BJ (cell line): ENCODE measurements at regions not wholly inside any gene's neighbourhood (a gene's known extent, or its start where the extent isn't known, plus 50 kb on each side); places are given as distances from the start of the nearest gene placed in this dataset. TPM values are rescaled to one million over a fixed set of nuclear protein-coding genes. Genes with fewer than 3 reads are reported as not detected.

Experiments
- CTCF ChIA-PET: fragments of 350-600 bp; formaldehyde crosslinking; extraction: SDS; loops from one replicate; lab custom pipeline; 2021; ENCODE audit warnings: antibody characterized with exemption, inconsistent platforms; lab: Yijun Ruan, JAX
- POLR2A ChIA-PET: fragments of 300-600 bp; sonication (Branson Sonifier 250); formaldehyde crosslinking; extraction: SDS; loops from one replicate; lab custom pipeline; 2021; ENCODE audit warnings: antibody characterized with exemption; lab: Charles Lee
- DNase-seq: peaks from one replicate; pipeline ENCODE4 v3.0.0-alpha.2; 2011; ENCODE audit warnings: low read depth
- H3K27me3 ChIP-seq: 2 replicates; pipeline ENCODE4 v1.6.0; 2011; ENCODE audit warnings: low read length; ENCODE audit not compliant: control insufficient read depth, insufficient read depth
- H3K36me3 ChIP-seq: 2 replicates; pipeline ENCODE4 v1.5.1; 2011; ENCODE audit warnings: low read length; ENCODE audit not compliant: control insufficient read depth, insufficient read depth
- H3K4me3 ChIP-seq: 2 replicates; pipeline ENCODE4 v1.5.1; 2011; ENCODE audit warnings: low read depth, mild to moderate bottlenecking, control low read depth, low read length
- CTCF ChIP-seq: IDR thresholded peaks from 2 replicates; pipeline ENCODE4 v1.5.1; 2011; ENCODE audit warnings: low read depth, mild to moderate bottlenecking, control low read depth, inconsistent platforms, low read length, moderate library complexity; ENCODE audit not compliant: insufficient read depth
- small RNA-seq: library from RNA; depleted of rRNA; stranded (forward); fragments of <200 nt; gene quantifications from one replicate; pipeline ENCODE3, GENCODE V24; 2012; ENCODE audit warnings: low replicate concordance, low read depth; ENCODE audit not compliant: insufficient read length

- TF ChIP-seq CTCF, result no peak
- Histone ChIP-seq H3K4me3 (no peak overlapping the region), H3K27me3 (no peaks in the 10 kb centered on the region), H3K36me3 (no peaks in the 10 kb centered on the region)
- no peak for DNase-seq
- CTCF ChIA-PET, result no interaction called here
- POLR2A ChIA-PET, result no interaction called here
Observed at GRCh38 chr5:24720743-24721142, 76.0 kb upstream of the CDH10 start.

- Histone ChIP-seq H3K4me3 (no peak overlapping the region), H3K36me3 (no peaks in the 10 kb centered on the region), H3K27me3 (no peaks in the 10 kb centered on the region)
- TF ChIP-seq CTCF, result no peak
- POLR2A ChIA-PET, result no interaction called here
- CTCF ChIA-PET, result no interaction called here
- DNase-seq, result no peak
Observed at GRCh38 chr5:24714746-24715145, 70.0 kb upstream of the CDH10 start.

GRCh38 chr5:24712947-24713346 lies 68.2 kb upstream of the CDH10 start:
- no peak for TF ChIP-seq CTCF

GRCh38 chr5:24712047-24712446 lies 67.3 kb upstream of the CDH10 start:
- POLR2A ChIA-PET, result no interaction called here
- no peak for TF ChIP-seq CTCF
- CTCF ChIA-PET, result no interaction called here

More at GRCh38 chr5:24712947-24713346, 68.2 kb upstream of the CDH10 start:
- CTCF ChIA-PET, result no interaction called here
- Histone ChIP-seq H3K36me3 (no peaks in the 10 kb centered on the region), H3K4me3 (no peak overlapping the region), H3K27me3 (no peaks in the 10 kb centered on the region)
- DNase-seq, result no peak
- POLR2A ChIA-PET, result no interaction called here

GRCh38 chr5:24703934-24704333 lies 59.2 kb upstream of the CDH10 start:
- POLR2A ChIA-PET, result no interaction called here
- CTCF ChIA-PET, result no interaction called here
- TF ChIP-seq CTCF, result no peak

More at GRCh38 chr5:24712047-24712446, 67.3 kb upstream of the CDH10 start:
- Histone ChIP-seq H3K36me3 (no peaks in the 10 kb centered on the region), H3K4me3 (no peak overlapping the region), H3K27me3 (no peaks in the 10 kb centered on the region)
- DNase-seq, result no peak

More at GRCh38 chr5:24703934-24704333, 59.2 kb upstream of the CDH10 start:
- Histone ChIP-seq H3K36me3 (no peaks in the 10 kb centered on the region), H3K27me3 (no peaks in the 10 kb centered on the region), H3K4me3 (no peak overlapping the region)
- DNase-seq, result no peak

Small RNA genes in the stretch of these regions (small RNA-seq; reads per million reads assigned to genes)
- gene AC022140.2 (not detected), gene AC106754.2 (not detected), gene BTG4P1 (not detected), gene RF00019 (not detected), gene RF00070 (not detected), gene RNU6-374P (not detected)
